Heart left ventricle (tissue), 13 donors: ENCODE measurements at regions not wholly inside any gene's neighbourhood (a gene's known extent, or its start where the extent isn't known, plus 50 kb on each side); places are given as distances from the start of the nearest gene placed in this dataset.

Experiments used
- POLR2A ChIP-seq, 2 donors: fragments of 450-650 bp; IDR thresholded peaks; one replicate each; pipeline ENCODE4 v1.6.1; 2017; ENCODE audit warnings: antibody characterized with exemption in 2 of 2, mild to moderate bottlenecking in 2 of 2, moderate library complexity in 2 of 2
- TF ChIP-seq, protein P1 (sequence below), 12 donors: fragments of 200-600 bp; sonication (generic) in 4 of 12; IDR thresholded peaks; one replicate each; pipeline versions ENCODE4 v1.5.0 to v1.8.0; 2018 to 2022; ENCODE audit warnings: antibody characterized with exemption in 12 of 12, mild to moderate bottlenecking in 5 of 12
- donor health status: ischemic (EF 13 %, LVEDD 7.1; RV severe dilation, severe dysfunction).
- donor health status: DM: no; HTN: yes; CAD: no.
- donor health status: DM: no; HTN: no; CAD: no.
- donor health status: ischemic (EF 25% LVEDD 6.9; RV normal size, moderate dysfunction).
- donor health status: ischemic (EF 25% LVEDD 5.7; RV mildly dilated, moderate dysfunction).
- donor health status: ischemic (EF 35%, LVEDD 5.7; RV mildly dilated, moderate dysfunction).
- donor health status: nonischemic (EF 11% LVEDD 7.7; RV severe dilation, severe dysfunction).
- donor health status: DM: yes; HTN: yes; CAD: no.
- donor health status: PGD.
- donor health status: ischemic (EF 29% LVEDD 5.4; RV normal size, mild dysfunction).
- donor health status: nonischemic (EF 23%, LVEDD 6.1; RV moderate dilation, normal function).

- TF ChIP-seq, protein P1, sequence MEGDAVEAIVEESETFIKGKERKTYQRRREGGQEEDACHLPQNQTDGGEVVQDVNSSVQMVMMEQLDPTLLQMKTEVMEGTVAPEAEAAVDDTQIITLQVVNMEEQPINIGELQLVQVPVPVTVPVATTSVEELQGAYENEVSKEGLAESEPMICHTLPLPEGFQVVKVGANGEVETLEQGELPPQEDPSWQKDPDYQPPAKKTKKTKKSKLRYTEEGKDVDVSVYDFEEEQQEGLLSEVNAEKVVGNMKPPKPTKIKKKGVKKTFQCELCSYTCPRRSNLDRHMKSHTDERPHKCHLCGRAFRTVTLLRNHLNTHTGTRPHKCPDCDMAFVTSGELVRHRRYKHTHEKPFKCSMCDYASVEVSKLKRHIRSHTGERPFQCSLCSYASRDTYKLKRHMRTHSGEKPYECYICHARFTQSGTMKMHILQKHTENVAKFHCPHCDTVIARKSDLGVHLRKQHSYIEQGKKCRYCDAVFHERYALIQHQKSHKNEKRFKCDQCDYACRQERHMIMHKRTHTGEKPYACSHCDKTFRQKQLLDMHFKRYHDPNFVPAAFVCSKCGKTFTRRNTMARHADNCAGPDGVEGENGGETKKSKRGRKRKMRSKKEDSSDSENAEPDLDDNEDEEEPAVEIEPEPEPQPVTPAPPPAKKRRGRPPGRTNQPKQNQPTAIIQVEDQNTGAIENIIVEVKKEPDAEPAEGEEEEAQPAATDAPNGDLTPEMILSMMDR (IDR thresholded peaks at IDR 0.05) = no peak
- no peak for TF ChIP-seq POLR2A (IDR thresholded peaks at IDR 0.05)
Observed at GRCh38 chr19:13669780-13670355, 94.5 kb upstream of the MRI1 start.
